Lower lobe of right lung (tissue), 2 donors: ENCODE measurements at regions not wholly inside any gene's neighbourhood (a gene's known extent, or its start where the extent isn't known, plus 50 kb on each side); places are given as distances from the start of the nearest gene placed in this dataset.

Experiments
- ATAC-seq, 2 donors: fragments of 200-7000 bp; cut with Tn5 transposase; one replicate each; pipeline ENCODE4 v1.9.1; 2020 to 2022; ENCODE audit warnings: mild to moderate bottlenecking in 2 of 2, moderate library complexity in 2 of 2
- DNase-seq: peaks from one replicate; pipeline ENCODE4 v3.0.0-alpha.2; 2020
- H3K27ac ChIP-seq: fragments of 200-600 bp; one replicate; pipeline ENCODE4 v1.8.0; 2022
- H3K27me3 ChIP-seq: fragments of 200-600 bp; one replicate; pipeline ENCODE4 v1.8.0; 2022; ENCODE audit warnings: low read depth
- H3K36me3 ChIP-seq: fragments of 200-600 bp; one replicate; pipeline ENCODE4 v1.8.0; 2022; ENCODE audit warnings: mild to moderate bottlenecking
- H3K4me1 ChIP-seq: fragments of 200-600 bp; one replicate; pipeline ENCODE4 v1.8.0; 2022
- H3K4me3 ChIP-seq: fragments of 200-600 bp; one replicate; pipeline ENCODE4 v1.8.0; 2022; ENCODE audit warnings: mild to moderate bottlenecking
- H3K9me3 ChIP-seq: fragments of 200-600 bp; one replicate; pipeline ENCODE4 v1.8.0; 2022
- intact Hi-C: fragments of 100-400 bp; cut with DNase I; formaldehyde crosslinking; loops from one replicate; pipeline ENCODE4 v1.11.0; 2022
- TF ChIP-seq, protein P1 (sequence below): fragments of 200-600 bp; IDR thresholded peaks from one replicate; pipeline ENCODE4 v1.8.0; 2022; ENCODE audit warnings: antibody characterized with exemption, mild to moderate bottlenecking
- donor health status: DM: no; HTN: yes; CAD: no; lungs with severe emphysema.

DNA sequence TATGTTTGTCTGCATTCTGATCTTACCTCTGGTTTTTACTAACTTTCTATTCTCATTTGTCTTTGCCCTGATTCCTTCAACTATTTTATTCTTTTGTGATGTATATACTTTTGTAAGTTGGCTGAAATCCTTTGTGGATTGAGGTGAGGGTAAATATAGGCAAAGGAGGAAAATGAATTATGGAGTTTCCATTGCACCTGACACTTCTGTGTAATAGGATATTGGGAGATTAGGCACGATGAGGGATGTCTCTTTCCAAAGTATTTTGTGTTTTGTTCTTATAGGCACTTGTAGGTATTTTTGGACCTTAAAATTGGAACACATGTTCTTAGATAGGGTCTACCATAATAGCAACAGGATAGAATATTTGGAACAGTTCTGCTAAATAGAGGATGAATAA is 76.4 kb downstream of the HRH4 start:
- no peaks in the 10 kb centered on the region for H3K9me3 ChIP-seq
- intact Hi-C loops: no loop called here
- DNase-seq (no peak), ATAC-seq (no peak)
- no peaks in the 10 kb centered on the region for H3K27me3 ChIP-seq
- H3K4me3 ChIP-seq: no peak overlapping the region
- no peaks in the 10 kb centered on the region for H3K36me3 ChIP-seq
- H3K27ac ChIP-seq: no peak overlapping the region
- no peaks in the 10 kb centered on the region for H3K4me1 ChIP-seq
- TF ChIP-seq, protein P1, sequence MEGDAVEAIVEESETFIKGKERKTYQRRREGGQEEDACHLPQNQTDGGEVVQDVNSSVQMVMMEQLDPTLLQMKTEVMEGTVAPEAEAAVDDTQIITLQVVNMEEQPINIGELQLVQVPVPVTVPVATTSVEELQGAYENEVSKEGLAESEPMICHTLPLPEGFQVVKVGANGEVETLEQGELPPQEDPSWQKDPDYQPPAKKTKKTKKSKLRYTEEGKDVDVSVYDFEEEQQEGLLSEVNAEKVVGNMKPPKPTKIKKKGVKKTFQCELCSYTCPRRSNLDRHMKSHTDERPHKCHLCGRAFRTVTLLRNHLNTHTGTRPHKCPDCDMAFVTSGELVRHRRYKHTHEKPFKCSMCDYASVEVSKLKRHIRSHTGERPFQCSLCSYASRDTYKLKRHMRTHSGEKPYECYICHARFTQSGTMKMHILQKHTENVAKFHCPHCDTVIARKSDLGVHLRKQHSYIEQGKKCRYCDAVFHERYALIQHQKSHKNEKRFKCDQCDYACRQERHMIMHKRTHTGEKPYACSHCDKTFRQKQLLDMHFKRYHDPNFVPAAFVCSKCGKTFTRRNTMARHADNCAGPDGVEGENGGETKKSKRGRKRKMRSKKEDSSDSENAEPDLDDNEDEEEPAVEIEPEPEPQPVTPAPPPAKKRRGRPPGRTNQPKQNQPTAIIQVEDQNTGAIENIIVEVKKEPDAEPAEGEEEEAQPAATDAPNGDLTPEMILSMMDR: no peak

- ATAC-seq: no peak
- Histone ChIP-seq H3K27ac (no peak overlapping the region), H3K36me3 (no peaks in the 10 kb centered on the region), H3K27me3 (no peaks in the 10 kb centered on the region), H3K4me1 (no peaks in the 10 kb centered on the region), H3K4me3 (no peak overlapping the region), H3K9me3 (no peaks in the 10 kb centered on the region)
- intact Hi-C loops: no loop called here
- TF ChIP-seq, protein P1: no peak
- DNase-seq: no peak
These were observed 78.2 kb downstream of the HRH4 start for GRCh38 chr18:24538414-24539264.

- intact Hi-C loops: no loop called here
- ATAC-seq: no peak
These were observed 79.6 kb downstream of the HRH4 start for GRCh38 chr18:24539866-24540617.

DNA sequence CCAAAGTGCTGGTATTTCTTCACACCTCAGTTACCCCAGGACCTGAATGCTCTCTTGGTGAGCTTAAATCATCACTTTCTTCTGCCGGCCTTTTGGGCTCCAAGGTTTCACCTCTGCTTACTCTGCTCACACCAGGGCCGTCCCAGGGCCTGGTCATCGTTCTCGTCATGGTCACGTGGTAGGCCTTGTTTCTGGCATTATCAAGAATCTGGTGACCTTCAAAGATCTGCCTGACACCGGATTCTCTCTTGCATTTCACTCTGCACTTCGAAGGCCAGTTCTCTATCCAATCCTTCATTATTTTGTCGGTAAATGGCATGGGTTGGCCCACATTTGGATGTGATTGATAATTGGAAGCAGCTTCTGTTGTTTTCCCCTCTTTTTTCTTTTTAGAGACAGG is 80.5 kb downstream of the HRH4 start:
- DNase-seq (no peak), ATAC-seq (no peak)
- Histone ChIP-seq H3K36me3 (no peaks in the 10 kb centered on the region), H3K27me3 (no peaks in the 10 kb centered on the region), H3K9me3 (no peaks in the 10 kb centered on the region), H3K27ac (no peak overlapping the region), H3K4me3 (no peak overlapping the region), H3K4me1 (no peaks in the 10 kb centered on the region)
- intact Hi-C loops: no loop called here
- TF ChIP-seq, protein P1: no peak

More at GRCh38 chr18:24539866-24540617, 79.6 kb downstream of the HRH4 start:
- Histone ChIP-seq H3K27ac (no peak overlapping the region), H3K36me3 (no peaks in the 10 kb centered on the region), H3K4me3 (no peak overlapping the region), H3K27me3 (no peaks in the 10 kb centered on the region), H3K4me1 (no peaks in the 10 kb centered on the region), H3K9me3 (no peaks in the 10 kb centered on the region)
- TF ChIP-seq, protein P1: no peak
- no peak for DNase-seq

GRCh38 chr18:24543086-24543794 is 82.8 kb downstream of the HRH4 start:
- no peaks in the 10 kb centered on the region for H3K4me1 ChIP-seq
- H3K4me3 ChIP-seq: no peak overlapping the region
- DNase-seq: no peak
- no peaks in the 10 kb centered on the region for H3K27me3 ChIP-seq
- H3K9me3 ChIP-seq: no peaks in the 10 kb centered on the region
- TF ChIP-seq, protein P1: no peak
- no peak overlapping the region for H3K27ac ChIP-seq
- no peaks in the 10 kb centered on the region for H3K36me3 ChIP-seq
- intact Hi-C loops: no loop called here
- no peak for ATAC-seq
